ENCODE measurements at regions not wholly inside any gene's neighbourhood (a gene's known extent, or its start where the extent isn't known, plus 50 kb on each side); places are given as distances from the start of the nearest gene placed in this dataset.

DNA sequence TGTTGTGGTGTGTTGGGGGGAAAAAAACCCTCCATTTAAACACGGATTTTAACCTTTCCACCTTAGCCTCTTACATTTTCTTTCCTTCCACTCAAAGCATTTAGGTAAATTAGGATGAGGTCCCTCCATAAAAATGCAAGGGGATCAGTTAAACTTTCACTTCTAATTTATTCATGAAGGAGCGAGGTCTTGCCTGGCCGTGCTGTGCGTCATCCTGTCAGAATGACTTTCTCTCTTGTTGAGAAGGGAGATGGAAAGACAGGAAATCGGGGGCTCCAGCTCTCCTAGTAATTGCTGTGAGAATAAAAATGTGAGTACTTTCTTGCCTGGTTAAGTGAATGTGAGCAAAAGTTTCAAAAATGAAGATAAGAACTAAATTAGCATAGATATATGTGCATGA is 962.3 kb upstream of the NR2F2 start:
- TF ChIP-seq CTCF (IDR thresholded peaks at IDR 0.05) (no peak), POLR2A (IDR thresholded peaks at IDR 0.05) (no peak)

Data from uterus (tissue), 2 donors.